SIG-M5 treated with dmso at 0.1 percent for 504 hours (cell line): ENCODE measurements at regions not wholly inside any gene's neighbourhood (a gene's known extent, or its start where the extent isn't known, plus 50 kb on each side); places are given as distances from the start of the nearest gene placed in this dataset.
"Not testable (repeated sequence)": the region's sequence is repeated elsewhere in the genome, so short reads cannot be mapped to it uniquely, and the experiment has no call there.

Experiments
- DNase-seq: peaks from one replicate; lab custom pipeline; 2025; ENCODE audit not compliant: unreplicated experiment; lab: John Stamatoyannopoulos, UW

DNA sequence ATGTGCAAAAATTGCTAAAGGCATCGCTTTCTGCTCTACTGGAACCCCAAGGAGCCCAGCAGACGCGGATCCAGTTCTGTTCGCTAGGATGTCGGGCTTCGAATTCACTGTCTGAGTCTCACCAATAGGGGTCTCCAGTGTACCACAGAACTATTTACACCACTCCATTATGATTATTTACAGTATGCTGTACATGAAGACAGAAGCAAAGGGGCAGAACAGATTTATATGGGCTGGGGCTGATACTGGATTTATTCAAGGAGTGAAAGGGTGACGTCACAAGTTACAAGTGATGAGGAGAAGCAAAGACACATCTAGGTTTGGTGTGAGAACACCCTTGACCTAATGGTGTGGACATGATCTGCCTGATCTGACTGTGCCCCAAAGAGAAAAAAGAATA lies 185.3 kb upstream of the ATP5MC3 start:
- DNase-seq = peak; percentile 86

DNA sequence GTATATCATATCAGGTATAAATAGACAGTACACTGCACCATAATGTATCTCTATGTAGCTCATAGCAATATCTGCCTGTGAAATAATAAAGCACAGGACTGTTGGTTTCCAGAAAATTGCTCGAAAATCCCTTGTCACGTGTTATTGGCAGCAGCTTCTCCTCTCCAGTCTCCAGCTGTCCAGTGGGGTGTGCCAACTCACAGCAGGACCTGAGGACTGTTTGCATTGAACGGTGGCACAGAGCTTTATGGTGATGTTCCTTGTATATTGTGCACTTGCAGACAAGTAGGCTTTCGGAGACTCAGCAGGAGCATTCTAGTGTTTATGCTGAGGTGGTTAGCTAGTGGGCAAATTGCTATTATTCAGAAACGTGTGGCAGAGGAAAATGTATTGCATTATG lies 182.2 kb upstream of the ATP5MC3 start:
- DNase-seq = no peak

- DNase-seq = no peak
Measured at GRCh38 chr2:175362331-175362730, 180.8 kb upstream of the ATP5MC3 start.

DNA sequence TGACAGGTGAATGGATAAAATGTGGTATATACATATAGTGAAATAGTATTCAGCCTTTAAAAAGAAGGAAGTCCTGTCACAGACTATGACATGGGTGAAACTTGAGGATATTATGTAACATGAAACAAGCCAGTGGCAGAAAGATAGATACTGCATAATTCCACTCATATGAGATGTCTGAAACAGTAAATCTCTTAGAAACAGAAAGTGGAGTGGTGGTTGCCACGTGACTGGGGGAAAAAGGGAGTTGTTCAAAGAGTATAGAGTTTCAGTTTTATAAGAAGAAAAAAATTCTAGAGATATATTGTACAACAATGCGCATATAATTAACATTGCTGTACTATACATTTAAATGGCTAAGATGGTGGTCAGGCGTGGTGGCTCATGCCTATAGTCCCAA lies 178.2 kb upstream of the ATP5MC3 start:
- DNase-seq = peak; percentile 5

GRCh38 chr2:175356901-175357300 lies 175.4 kb upstream of the ATP5MC3 start:
- no peak for DNase-seq

DNA sequence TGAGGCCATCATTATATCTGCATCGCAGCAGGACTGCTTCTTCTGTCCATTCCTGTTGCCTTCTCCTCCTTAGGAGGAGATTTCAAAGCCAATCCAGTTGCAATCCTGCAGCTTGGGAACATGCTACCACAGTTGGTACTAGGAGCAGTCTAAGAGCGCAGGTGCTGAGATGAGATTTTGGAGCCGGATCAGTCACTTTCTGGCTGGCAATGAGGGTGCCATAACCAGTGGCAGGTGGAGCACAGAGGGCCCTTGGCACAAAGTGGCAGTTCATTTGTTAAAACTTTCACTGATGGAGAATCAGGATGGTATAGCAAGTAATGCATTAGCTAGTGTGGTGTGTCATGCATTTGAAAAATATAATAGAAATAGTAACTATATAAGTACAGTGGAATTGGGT lies 173.7 kb upstream of the ATP5MC3 start:
- no peak for DNase-seq

GRCh38 chr2:175353275-175353674 lies 171.8 kb upstream of the ATP5MC3 start:
- DNase-seq = no peak

GRCh38 chr2:175351512-175351911 lies 170.0 kb upstream of the ATP5MC3 start:
- DNase-seq = no peak

GRCh38 chr2:175350105-175350504 lies 168.6 kb upstream of the ATP5MC3 start:
- no peak for DNase-seq

DNA sequence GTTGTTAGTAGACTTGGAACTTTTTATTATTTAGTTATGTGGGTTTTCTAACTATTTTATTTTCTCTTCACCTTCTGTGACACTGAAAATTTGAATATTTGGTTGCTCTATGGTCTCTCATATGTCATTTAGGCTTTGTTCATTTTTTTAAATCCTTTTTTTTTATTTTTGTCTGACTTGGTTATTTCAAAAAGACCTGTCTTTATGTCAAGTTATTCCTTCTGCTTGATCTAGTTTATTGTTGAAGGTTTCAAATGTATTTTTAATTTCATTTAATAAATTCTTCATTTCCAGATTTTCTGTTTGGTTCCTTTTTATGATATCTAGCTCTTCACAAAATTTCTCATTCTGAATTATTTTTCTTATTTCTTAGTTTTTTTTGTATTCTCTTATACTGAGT lies 160.6 kb upstream of the ATP5MC3 start:
- DNase-seq = no peak

DNA sequence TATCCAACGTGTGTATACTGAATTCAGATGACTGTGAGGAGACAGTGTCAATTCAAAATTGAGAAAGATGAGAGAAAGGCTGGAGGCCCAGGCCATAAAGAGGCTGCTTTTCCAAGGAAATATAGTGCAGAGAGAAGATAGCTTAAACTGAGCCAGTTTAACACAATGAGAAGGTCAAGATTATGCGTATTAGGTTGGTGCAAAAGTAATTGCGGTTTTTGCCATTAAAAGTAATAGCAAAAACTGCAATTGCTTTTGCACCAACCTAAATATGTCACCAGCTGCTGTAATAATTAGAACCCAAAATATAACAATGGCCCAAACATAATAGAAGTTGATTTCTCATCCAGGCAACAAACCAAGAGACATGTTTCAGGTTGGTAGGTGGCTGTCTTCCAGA lies 148.7 kb upstream of the ATP5MC3 start:
- DNase-seq = no peak

GRCh38 chr2:175326801-175327200 lies 145.3 kb upstream of the ATP5MC3 start:
- no peak for DNase-seq

DNA sequence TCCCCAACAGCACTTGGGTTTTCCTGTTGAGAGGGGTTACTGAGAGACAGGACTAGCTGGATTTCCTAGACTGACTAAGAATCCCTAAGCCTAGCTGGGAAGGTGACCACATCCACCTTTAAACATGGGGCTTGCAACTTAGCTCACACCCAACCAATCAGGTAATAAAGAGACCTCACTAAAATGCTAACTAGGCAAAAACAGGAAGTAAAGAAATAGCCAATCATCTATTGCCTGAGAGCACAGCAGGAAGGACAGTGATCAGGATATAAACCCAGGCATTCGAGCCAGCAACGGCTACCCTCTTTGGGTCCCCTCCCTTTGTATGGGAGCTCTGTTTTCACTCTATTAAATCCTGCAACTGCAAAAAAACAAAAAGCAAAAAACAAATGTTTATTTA lies 144.7 kb upstream of the ATP5MC3 start:
- DNase-seq = not testable (repeated sequence)

- DNase-seq = no peak
Measured at GRCh38 chr2:175323162-175323561, 141.7 kb upstream of the ATP5MC3 start.

GRCh38 chr2:175318542-175318941 lies 137.0 kb upstream of the ATP5MC3 start:
- no peak for DNase-seq

GRCh38 chr2:175317751-175318150 lies 136.2 kb upstream of the ATP5MC3 start:
- no peak for DNase-seq

- peak; percentile 28 for DNase-seq
Measured at GRCh38 chr2:175312137-175312536, 130.6 kb upstream of the ATP5MC3 start.

DNA sequence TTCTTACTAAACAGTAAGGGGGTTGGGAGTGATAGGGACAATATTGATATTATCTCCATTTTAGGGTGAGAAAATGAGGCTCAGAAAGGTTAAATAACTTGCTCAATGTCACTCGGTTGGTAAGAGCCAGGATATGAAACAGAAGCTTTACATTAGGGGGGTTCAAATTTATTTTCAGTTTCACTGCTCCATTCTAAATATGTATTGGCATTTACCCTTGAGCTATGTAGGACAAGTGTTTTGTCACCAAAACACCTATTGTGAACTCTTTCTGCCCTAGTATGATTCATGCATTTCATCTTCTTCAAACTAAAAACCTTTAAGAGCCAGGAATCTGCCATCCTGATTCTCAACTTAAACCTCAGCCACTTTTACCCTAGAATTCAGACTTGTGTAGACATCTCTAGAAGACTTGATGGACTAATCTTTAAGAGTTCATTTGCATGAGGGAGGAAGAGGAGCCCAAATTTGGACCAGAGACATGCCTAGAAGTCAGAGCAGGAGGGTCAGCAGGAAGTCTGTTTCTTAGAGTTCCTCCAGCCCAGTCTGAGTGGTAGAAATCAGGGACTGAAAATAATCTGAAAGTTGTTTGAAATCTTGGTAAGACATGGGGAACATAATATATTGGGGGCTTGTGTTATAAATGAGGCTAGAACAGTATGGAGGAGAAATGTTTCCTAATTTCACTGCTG lies 129.4 kb upstream of the ATP5MC3 start:
- DNase-seq = no peak

DNA sequence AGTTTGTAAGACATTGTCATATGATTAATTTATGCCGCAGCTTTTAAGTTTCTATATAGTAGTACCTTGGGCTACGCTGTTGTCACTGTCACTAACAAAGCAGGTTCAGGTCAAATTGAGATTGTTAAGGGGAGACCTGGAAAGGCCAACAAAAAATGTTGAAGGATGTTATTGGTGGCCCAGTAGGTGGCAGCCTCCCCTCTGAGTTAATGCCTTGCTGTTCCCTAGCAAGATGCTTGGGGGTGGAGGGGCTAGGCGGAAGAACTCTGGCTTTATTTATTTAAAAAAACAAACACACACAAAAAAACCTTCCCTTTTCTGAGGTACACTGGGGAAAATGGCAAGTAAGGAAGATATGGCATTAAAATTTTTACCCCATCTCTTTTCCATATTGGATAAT lies 128.3 kb upstream of the ATP5MC3 start:
- peak; percentile 72 for DNase-seq

GRCh38 chr2:175308005-175308404 lies 126.5 kb upstream of the ATP5MC3 start:
- no peak for DNase-seq

DNA sequence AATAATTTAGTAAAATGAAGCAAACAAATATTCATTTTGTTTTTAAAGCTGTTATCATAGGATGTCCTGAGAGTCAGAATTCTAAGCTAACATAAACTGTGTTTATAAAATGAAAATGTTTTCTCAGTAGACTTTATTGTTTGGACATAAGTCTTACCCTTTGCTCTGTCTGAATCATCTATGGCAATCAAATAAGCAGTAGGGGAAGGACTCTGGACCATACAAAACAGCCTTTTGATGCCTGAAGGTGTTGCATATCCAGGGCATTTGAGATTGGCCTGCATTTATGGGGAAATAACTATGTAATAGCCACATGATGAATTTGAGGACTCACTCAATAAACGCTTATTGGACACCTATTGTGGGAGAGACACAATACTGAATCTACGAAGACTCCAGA lies 123.0 kb upstream of the ATP5MC3 start:
- no peak for DNase-seq

DNA sequence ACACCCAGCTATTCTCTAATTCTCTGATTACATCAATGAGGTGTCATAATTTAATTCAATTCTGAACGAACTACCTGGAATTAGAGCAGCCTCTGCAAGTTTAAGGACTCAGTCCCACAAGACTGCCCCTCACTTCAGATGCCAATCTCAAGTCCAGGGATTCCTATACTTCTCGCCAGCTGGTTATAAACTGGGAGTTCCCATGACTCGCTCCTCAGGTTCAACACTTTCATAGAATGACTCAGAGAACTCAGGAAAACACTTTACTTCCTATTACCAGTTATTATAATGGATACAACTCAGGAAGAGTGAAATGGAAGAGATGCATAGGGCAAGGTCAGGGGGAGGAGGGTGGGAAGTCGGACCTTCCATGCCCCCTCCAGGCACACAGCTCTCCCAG lies 112.3 kb upstream of the ATP5MC3 start:
- DNase-seq = no peak

- DNase-seq = no peak
Measured at GRCh38 chr2:175293195-175293594, 111.7 kb upstream of the ATP5MC3 start.
